22Rv1 (cell line): ENCODE measurements at regions not wholly inside any gene's neighbourhood (a gene's known extent, or its start where the extent isn't known, plus 50 kb on each side); places are given as distances from the start of the nearest gene placed in this dataset.

Experiments used
- H3K27ac ChIP-seq: fragments of 450-650 bp; 2 replicates; pipeline ENCODE4 v1.5.1; 2017
- CTCF ChIP-seq: fragments of 450-650 bp; IDR thresholded peaks from 2 replicates; pipeline ENCODE4 v1.5.1; 2017; ENCODE audit warnings: mild to moderate bottlenecking
- ZFX ChIP-seq: fragments of 450-650 bp; IDR thresholded peaks from 2 replicates; pipeline ENCODE4 v1.6.1; 2017; ENCODE audit warnings: antibody characterized with exemption, borderline replicate concordance

- TF ChIP-seq ZFX (no peak), CTCF (no peak)
- no peak overlapping the region for H3K27ac ChIP-seq
These were observed 130.7 kb downstream of the ACTL8 start for GRCh38 chr1:17885663-17886320.

GRCh38 chr1:17886386-17886785, 131.3 kb downstream of the ACTL8 start:
- TF ChIP-seq CTCF (no peak), ZFX (no peak)

GRCh38 chr1:17886838-17887441, 131.8 kb downstream of the ACTL8 start:
- TF ChIP-seq CTCF = no peak
- no peak for TF ChIP-seq ZFX

More at GRCh38 chr1:17886386-17886785, 131.3 kb downstream of the ACTL8 start:
- no peak overlapping the region for H3K27ac ChIP-seq

GRCh38 chr1:17887661-17888371, 132.7 kb downstream of the ACTL8 start:
- TF ChIP-seq ZFX = no peak
- no peak overlapping the region for H3K27ac ChIP-seq

More at GRCh38 chr1:17886838-17887441, 131.8 kb downstream of the ACTL8 start:
- no peak overlapping the region for H3K27ac ChIP-seq

- TF ChIP-seq ZFX = no peak
- TF ChIP-seq CTCF = no peak
- no peak overlapping the region for H3K27ac ChIP-seq
These were observed 135.1 kb downstream of the ACTL8 start for GRCh38 chr1:17890056-17890814.

- no peak overlapping the region for H3K27ac ChIP-seq
- TF ChIP-seq ZFX (no peak), CTCF (no peak)
These were observed 135.7 kb downstream of the ACTL8 start for GRCh38 chr1:17890815-17891191.

- H3K27ac ChIP-seq = no peak overlapping the region
- TF ChIP-seq CTCF (no peak), ZFX (no peak)
These were observed 136.3 kb downstream of the ACTL8 start for GRCh38 chr1:17891205-17892110.
